IPS-20b (cell line): ENCODE measurements at regions not wholly inside any gene's neighbourhood (a gene's known extent, or its start where the extent isn't known, plus 50 kb on each side); places are given as distances from the start of the nearest gene placed in this dataset.

ENCODE experiments used
- H3K27ac ChIP-seq: one replicate; pipeline ENCODE4 v1.5.1; 2013; ENCODE audit warnings: low read length
- H3K27me3 ChIP-seq: 2 replicates; pipeline ENCODE4 v1.6.1; 2013; ENCODE audit warnings: mild to moderate bottlenecking, low read length, inconsistent platforms; ENCODE audit not compliant: insufficient read depth
- H3K36me3 ChIP-seq: 2 replicates; pipeline ENCODE4 v1.6.1; 2013; ENCODE audit warnings: low read depth, mild to moderate bottlenecking, inconsistent platforms, low read length, moderate library complexity; ENCODE audit not compliant: insufficient read depth
- H3K4me1 ChIP-seq: 2 replicates; pipeline ENCODE4 v1.6.1; 2013; ENCODE audit warnings: mild to moderate bottlenecking, control low read depth, inconsistent platforms, low read length, moderate library complexity; ENCODE audit not compliant: insufficient read depth
- H3K4me3 ChIP-seq: 2 replicates; pipeline ENCODE4 v1.5.1; 2013; ENCODE audit warnings: mild to moderate bottlenecking, low read length, inconsistent platforms
- H3K9ac ChIP-seq: 2 replicates; pipeline ENCODE4 v1.6.1; 2013; ENCODE audit warnings: low read depth, mild to moderate bottlenecking, inconsistent platforms, low read length, moderate library complexity
- H3K9me3 ChIP-seq: 2 replicates; pipeline ENCODE4 v1.6.1; 2013; ENCODE audit warnings: mild to moderate bottlenecking, low read depth, low read length, inconsistent platforms; ENCODE audit not compliant: insufficient read depth

DNA sequence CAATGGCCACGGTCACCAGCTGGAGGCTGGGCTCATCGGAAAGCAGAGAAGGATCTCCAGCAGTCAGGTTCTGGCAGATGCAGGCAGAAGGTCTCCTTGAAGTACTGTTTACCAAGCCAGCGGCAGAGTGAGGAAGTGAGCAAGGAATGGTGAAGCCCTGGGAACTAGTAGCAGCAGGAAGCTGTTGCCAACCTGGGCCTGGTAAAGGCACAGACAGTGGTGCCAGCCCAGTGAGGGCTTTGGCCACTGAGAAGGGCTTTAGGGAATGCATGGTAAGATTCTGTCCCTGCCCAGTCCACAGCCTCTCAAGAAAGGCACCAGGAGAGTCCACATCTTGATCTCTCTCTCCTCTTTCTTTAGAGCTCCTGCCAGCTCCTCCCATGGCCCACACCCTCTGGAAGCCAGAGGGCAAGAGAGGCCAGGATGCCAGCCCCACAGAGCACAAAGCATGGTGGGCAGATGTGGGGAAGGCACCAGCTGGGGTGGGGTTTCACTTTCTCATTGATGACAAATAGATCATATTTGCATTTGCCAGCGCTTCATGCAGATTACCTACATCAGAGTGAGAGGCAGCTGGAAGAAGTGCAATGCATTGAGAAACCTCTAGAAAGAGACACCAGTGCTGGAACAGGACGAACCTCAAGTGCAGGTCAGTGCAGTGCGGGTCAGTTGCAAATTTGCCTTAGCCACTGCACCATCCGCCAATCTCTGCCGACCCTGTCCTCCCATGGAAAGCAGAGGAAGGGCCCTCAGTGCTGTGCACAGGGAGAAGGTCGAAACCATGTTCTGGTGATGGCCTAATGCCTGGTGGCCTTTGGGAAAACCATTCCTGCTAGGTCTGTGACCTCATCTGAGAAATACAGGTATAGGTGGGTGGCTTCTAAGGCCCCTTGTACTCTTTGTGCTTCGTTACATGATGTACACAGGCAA, 667.8 kb upstream of the MKI67 start:
- Histone ChIP-seq H3K4me3 (no peak overlapping the region), H3K27ac (no peak overlapping the region), H3K9ac (no peak overlapping the region), H3K4me1 (no peaks in the 10 kb centered on the region), H3K9me3 (no peaks in the 10 kb centered on the region), H3K36me3 (no peaks in the 10 kb centered on the region), H3K27me3 (no peaks in the 10 kb centered on the region)

DNA sequence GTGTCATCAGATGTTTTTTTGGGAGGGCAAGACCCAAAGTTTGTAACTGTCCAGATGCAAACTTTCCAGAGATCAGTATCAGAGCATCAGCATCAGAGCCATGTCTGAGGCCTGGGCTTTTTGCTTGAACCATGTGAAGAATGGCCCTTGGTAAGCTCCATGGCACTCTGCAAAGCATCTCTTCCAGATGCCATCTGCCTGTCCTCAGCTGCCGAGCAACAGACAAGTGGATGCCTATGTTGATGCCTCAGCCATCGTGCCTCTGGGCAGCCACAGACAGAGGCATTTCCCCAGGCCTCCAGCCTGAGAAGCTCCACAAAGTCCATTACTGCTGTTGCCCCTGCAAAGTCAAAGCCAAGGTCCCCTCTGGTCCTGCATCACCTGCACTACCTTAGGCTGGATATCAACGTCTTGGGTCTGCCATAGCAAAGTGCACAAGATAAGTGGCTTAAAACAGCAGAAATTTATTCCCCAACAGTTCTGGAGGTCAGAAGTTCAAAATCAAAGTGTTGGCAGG, 670.2 kb upstream of the MKI67 start:
- H3K4me1 ChIP-seq = no peaks in the 10 kb centered on the region
- no peaks in the 10 kb centered on the region for H3K9me3 ChIP-seq
- no peak overlapping the region for H3K27ac ChIP-seq
- no peak overlapping the region for H3K4me3 ChIP-seq
- H3K36me3 ChIP-seq = no peaks in the 10 kb centered on the region
- H3K27me3 ChIP-seq = no peaks in the 10 kb centered on the region
- no peak overlapping the region for H3K9ac ChIP-seq

DNA sequence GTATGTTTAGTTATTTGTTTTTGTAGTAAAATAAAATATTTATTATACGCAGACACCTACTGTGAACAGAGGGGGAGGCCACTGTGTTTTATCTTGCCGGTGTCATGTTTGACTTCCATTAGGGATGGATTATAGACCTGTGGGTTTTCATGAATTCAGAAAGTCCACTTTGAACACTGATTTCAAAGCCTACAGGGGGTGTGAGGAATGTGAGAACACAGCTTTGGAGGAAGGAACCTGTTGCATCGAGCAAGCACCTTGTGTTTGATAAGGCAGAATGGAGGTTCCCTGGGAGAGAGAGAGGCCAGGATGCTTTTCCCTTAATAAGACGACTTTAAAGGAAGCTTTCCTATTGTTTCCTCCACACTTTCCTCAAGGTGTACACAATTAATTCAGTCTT, 665.0 kb upstream of the MGMT start:
- H3K4me3 ChIP-seq = no peak overlapping the region
- H3K4me1 ChIP-seq = peaks cover 8% of the 10 kb centered on the region; the same call in 1 of the 2 replicates
- H3K36me3 ChIP-seq = no peaks in the 10 kb centered on the region
- no peak overlapping the region for H3K27ac ChIP-seq
- no peaks in the 10 kb centered on the region for H3K9me3 ChIP-seq
- H3K9ac ChIP-seq = no peak overlapping the region
- no peaks in the 10 kb centered on the region for H3K27me3 ChIP-seq

DNA sequence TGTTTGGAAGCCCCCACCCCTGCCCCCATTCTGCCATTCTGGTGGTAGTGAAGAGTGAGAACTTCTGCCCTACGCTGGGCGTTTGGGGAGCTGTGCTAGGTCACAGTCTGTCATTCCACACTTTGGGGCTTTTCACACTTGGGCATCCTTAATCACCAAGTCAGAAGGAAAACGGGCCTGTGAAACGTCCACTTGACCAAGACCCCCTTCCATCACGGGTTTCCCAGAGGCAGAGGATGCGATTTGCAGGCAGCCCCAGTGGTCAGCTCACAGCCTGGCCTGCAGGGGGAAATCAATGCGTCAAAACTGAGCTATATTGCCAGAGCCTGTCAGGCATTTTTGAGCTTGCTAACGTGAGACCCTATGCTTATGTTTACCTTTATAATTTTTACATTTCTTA, 663.3 kb upstream of the MGMT start:
- Histone ChIP-seq H3K4me3 (no peak overlapping the region), H3K9me3 (no peaks in the 10 kb centered on the region), H3K9ac (no peak overlapping the region), H3K4me1 (peaks cover 8% of the 10 kb centered on the region; the same call in 1 of the 2 replicates), H3K36me3 (no peaks in the 10 kb centered on the region), H3K27ac (no peak overlapping the region), H3K27me3 (no peaks in the 10 kb centered on the region)

DNA sequence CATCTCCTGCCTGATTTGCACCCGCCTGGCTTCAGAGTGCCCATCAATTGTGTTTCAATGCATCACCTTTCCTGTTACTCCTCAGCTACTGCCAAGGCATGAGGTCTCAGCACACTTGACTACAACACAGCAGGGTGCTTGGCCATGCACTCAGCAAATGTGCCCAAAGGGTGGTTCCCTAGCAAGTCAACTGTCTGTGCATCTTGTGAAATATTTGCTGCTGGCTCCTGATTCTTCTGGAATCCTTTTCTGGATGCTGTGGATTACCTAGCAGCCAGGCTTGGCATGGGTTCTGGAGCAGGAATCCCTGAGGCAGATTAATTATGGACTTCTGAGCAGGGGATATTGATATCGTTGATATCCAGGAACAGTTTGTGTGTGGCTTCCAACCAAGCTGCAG, 662.6 kb upstream of the MGMT start:
- no peak overlapping the region for H3K9ac ChIP-seq
- peaks cover 8% of the 10 kb centered on the region; the same call in 1 of the 2 replicates for H3K4me1 ChIP-seq
- H3K27me3 ChIP-seq = no peaks in the 10 kb centered on the region
- no peak overlapping the region for H3K4me3 ChIP-seq
- H3K9me3 ChIP-seq = no peaks in the 10 kb centered on the region
- no peaks in the 10 kb centered on the region for H3K36me3 ChIP-seq
- H3K27ac ChIP-seq = no peak overlapping the region

DNA sequence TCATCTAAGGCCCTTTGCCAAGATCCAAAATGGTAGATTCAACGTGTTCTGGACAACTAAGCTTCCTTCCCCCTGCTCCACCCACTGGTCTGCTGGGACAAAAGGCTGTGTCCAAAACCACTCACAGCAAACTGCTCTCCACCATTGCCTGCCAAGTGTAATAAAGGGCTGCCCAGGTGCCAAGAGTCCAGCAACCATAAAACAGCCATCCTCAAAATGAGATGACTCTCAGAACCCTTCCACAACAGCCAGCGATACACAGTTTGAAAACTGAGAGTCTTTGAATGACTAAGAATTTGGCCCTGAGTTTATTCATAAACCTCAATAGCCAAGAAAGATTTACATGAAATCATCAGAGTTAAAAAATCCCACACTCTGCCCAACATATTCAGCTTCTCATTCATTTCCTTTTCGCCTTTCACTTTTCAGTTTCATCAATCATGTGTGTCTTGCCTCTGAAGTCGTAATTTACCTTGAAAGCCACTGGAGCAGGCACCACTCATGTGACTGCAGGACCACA, 658.1 kb upstream of the MGMT start:
- no peak overlapping the region for H3K9ac ChIP-seq
- no peaks in the 10 kb centered on the region for H3K27me3 ChIP-seq
- H3K9me3 ChIP-seq = no peaks in the 10 kb centered on the region
- no peak overlapping the region for H3K4me3 ChIP-seq
- no peak overlapping the region for H3K27ac ChIP-seq
- peaks cover 5% of the 10 kb centered on the region; the same call in 1 of the 2 replicates for H3K4me1 ChIP-seq
- H3K36me3 ChIP-seq = no peaks in the 10 kb centered on the region

DNA sequence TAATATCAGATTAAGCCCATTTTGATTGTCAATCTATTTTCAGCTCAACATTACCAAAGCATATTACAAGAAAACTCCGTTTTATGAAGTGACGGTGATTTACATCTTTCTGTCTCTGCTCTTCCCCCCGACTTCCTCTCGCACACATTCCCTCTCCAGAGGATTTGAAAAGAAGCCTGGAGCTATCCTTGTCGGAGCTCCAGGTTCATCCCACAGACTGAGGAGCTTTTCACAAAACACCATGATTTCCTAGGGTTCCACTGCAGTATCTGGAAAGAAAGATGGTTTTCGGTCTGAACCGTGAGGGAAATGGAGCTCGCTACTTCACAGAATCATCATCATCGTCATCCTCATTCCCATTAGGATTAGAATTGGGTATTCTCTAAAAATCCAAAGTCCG, 655.5 kb upstream of the MGMT start:
- Histone ChIP-seq H3K36me3 (no peaks in the 10 kb centered on the region), H3K9ac (no peak overlapping the region), H3K27me3 (no peaks in the 10 kb centered on the region), H3K9me3 (no peaks in the 10 kb centered on the region), H3K4me3 (no peak overlapping the region), H3K27ac (no peak overlapping the region), H3K4me1 (no peaks in the 10 kb centered on the region)

DNA sequence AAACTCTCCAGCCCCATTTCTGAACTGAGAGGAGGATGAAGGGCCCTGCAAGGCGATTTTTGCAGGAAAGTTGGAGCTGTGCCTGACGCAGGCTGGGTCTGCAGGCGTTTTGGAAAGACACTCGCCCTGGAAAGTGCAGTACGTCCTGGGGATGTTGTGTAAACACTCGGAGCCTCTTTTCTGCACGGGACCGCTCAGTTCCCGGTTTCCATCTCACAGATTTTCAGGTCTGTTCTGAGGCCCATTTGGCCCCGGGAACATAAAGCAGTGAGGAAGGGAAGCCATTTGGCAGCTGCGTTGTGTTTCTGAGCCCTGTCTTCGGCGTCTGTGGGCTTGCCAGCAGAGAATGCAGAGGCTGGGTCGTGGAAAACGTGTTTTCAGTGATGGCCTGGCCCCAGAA, 655.0 kb upstream of the MGMT start:
- no peak overlapping the region for H3K9ac ChIP-seq
- H3K4me1 ChIP-seq = no peaks in the 10 kb centered on the region
- H3K27ac ChIP-seq = no peak overlapping the region
- H3K9me3 ChIP-seq = no peaks in the 10 kb centered on the region
- H3K36me3 ChIP-seq = no peaks in the 10 kb centered on the region
- H3K4me3 ChIP-seq = no peak overlapping the region
- no peaks in the 10 kb centered on the region for H3K27me3 ChIP-seq

DNA sequence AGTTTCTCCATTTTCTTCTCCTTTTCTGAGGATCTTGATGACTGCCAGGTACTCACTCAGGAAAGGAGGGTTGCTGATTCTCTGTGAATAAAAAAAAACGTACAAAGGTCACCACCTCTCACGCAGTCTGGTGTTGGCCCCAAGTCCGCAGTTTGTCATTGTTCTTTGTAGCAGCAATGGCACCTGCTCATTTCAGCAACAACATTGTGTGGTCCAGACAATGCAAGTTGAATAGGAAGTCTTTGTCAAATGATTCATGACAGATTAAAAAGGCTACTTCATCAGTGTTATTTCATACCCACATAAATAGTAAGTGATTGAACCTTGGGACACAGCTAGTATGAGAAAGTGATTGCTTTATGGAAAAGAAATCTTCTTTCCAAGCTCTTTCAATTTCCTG, 653.5 kb upstream of the MGMT start:
- Histone ChIP-seq H3K27ac (no peak overlapping the region), H3K36me3 (no peaks in the 10 kb centered on the region), H3K4me1 (no peaks in the 10 kb centered on the region), H3K9me3 (no peaks in the 10 kb centered on the region), H3K4me3 (no peak overlapping the region), H3K27me3 (no peaks in the 10 kb centered on the region), H3K9ac (no peak overlapping the region)

DNA sequence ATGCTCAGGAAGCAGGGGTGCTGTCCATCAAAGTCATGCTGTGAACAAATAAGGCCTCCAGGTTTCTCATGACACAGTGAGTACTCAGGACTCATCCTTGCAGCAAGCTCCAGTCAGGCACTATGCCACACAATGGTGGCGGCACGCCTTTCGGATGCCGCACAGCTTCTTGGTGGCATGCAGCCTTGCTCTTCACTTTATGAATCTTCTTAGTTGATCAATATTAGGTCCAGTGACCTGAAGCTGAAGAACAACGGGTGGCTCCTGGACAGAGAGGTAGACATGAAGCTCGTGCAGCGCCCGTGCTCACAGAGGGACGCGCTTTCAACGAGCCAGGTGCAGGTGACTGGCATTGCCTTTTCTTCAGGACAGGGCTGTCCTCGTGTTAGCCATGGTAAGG, 653.0 kb upstream of the MGMT start:
- no peaks in the 10 kb centered on the region for H3K27me3 ChIP-seq
- H3K36me3 ChIP-seq = no peaks in the 10 kb centered on the region
- H3K9ac ChIP-seq = no peak overlapping the region

DNA sequence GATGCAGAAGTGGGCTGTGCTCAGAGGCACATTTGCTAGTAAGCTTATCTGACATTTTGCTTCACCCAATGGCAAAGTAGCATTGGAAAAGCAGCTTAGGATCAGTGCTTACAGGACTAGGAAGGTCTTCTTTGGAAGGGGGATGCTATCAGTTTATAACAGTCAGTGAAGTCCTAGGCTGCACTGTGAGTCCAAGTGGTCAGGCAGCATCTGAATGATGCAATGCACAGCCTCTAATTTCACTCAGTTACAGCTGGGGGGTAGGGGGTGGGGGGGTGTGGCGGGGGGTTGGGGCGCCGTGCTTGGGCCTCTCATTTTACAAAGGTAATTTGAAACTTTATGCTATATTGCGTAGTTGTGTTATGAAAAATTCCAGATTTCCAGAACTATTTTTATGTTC, 652.3 kb upstream of the MGMT start:
- Histone ChIP-seq H3K4me1 (no peaks in the 10 kb centered on the region), H3K9ac (no peak overlapping the region), H3K4me3 (no peak overlapping the region), H3K9me3 (no peaks in the 10 kb centered on the region), H3K36me3 (no peaks in the 10 kb centered on the region), H3K27me3 (no peaks in the 10 kb centered on the region), H3K27ac (no peak overlapping the region)

More for the DNA sequence above, 653.0 kb upstream of the MGMT start:
- Histone ChIP-seq H3K4me3 (no peak overlapping the region), H3K9me3 (no peaks in the 10 kb centered on the region), H3K27ac (no peak overlapping the region), H3K4me1 (no peaks in the 10 kb centered on the region)

DNA sequence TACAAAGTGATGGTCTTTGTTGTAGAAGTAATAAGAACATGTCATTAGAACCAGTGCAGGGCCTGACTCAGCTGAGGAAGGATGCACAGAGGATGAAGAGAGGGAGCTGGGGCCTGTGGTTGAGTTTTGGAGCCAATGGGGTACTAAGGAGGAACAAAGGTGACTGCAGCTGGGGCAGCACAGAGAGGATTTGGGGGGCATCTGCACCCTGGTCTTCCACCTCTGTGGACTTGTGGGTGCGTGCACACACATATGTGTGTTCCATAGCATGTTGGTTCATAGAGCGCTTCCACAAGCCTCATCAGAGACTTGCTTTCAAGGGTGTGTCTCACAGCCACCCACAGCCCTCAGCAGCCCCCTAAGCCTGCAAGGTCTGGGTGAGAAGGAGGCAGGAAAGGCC, 650.3 kb upstream of the MGMT start:
- Histone ChIP-seq H3K36me3 (no peaks in the 10 kb centered on the region), H3K27ac (no peak overlapping the region), H3K27me3 (no peaks in the 10 kb centered on the region), H3K9ac (no peak overlapping the region), H3K4me1 (no peaks in the 10 kb centered on the region), H3K9me3 (no peaks in the 10 kb centered on the region), H3K4me3 (no peak overlapping the region)
